NCI-H1436 (cell line): ENCODE measurements at regions not wholly inside any gene's neighbourhood (a gene's known extent, or its start where the extent isn't known, plus 50 kb on each side); places are given as distances from the start of the nearest gene placed in this dataset.

Source experiments
- DNase-seq: peaks from one replicate; lab custom pipeline; 2025; lab: John Stamatoyannopoulos, UW

- DNase-seq = no peak
Observed at GRCh38 chr13:69571606-69572323, 535.9 kb upstream of the ATXN8OS start.

- DNase-seq = no peak
Observed at GRCh38 chr13:69567514-69567913, 540.1 kb upstream of the ATXN8OS start.

GRCh38 chr13:69566104-69566716 lies 541.4 kb upstream of the ATXN8OS start:
- no peak for DNase-seq

GRCh38 chr13:69565334-69565733 lies 542.3 kb upstream of the ATXN8OS start:
- DNase-seq = no peak

GRCh38 chr13:69556540-69557196 lies 551.0 kb upstream of the ATXN8OS start:
- DNase-seq = no peak

- DNase-seq = no peak
Observed at GRCh38 chr13:69553976-69554375, 553.6 kb upstream of the ATXN8OS start.

- no peak for DNase-seq
Observed at GRCh38 chr13:69551193-69551592, 556.4 kb upstream of the ATXN8OS start.

GRCh38 chr13:69547780-69548179 lies 559.8 kb upstream of the ATXN8OS start:
- DNase-seq = no peak

- DNase-seq = no peak
Observed at GRCh38 chr13:69545551-69545950, 562.1 kb upstream of the ATXN8OS start.

GRCh38 chr13:69524459-69525150 lies 583.0 kb upstream of the ATXN8OS start:
- DNase-seq = no peak

- no peak for DNase-seq
Observed at GRCh38 chr13:69496981-69497380, 610.6 kb upstream of the ATXN8OS start.

GRCh38 chr13:69495096-69495495 lies 612.5 kb upstream of the ATXN8OS start:
- no peak for DNase-seq

GRCh38 chr13:69487576-69487975 lies 620.0 kb upstream of the ATXN8OS start:
- no peak for DNase-seq

- DNase-seq = no peak
Observed at GRCh38 chr13:69485991-69486592, 621.5 kb upstream of the ATXN8OS start.

GRCh38 chr13:69477451-69477850 lies 630.2 kb upstream of the ATXN8OS start:
- no peak for DNase-seq

- no peak for DNase-seq
Observed at GRCh38 chr13:69474011-69474685, 633.5 kb upstream of the ATXN8OS start.

GRCh38 chr13:69468624-69469023 lies 639.0 kb upstream of the ATXN8OS start:
- no peak for DNase-seq

GRCh38 chr13:69461397-69461796 lies 646.2 kb upstream of the ATXN8OS start:
- DNase-seq = no peak

GRCh38 chr13:69459346-69459745 lies 648.3 kb upstream of the ATXN8OS start:
- DNase-seq = no peak

- no peak for DNase-seq
Observed at GRCh38 chr13:69458013-69458412, 649.6 kb upstream of the ATXN8OS start.

- DNase-seq = no peak
Observed at GRCh38 chr13:69450245-69450644, 657.4 kb upstream of the ATXN8OS start.

GRCh38 chr13:69425235-69425634 lies 682.4 kb upstream of the ATXN8OS start:
- no peak for DNase-seq
